ENCODE measurements at regions not wholly inside any gene's neighbourhood (a gene's known extent, or its start where the extent isn't known, plus 50 kb on each side); places are given as distances from the start of the nearest gene placed in this dataset.

DNA sequence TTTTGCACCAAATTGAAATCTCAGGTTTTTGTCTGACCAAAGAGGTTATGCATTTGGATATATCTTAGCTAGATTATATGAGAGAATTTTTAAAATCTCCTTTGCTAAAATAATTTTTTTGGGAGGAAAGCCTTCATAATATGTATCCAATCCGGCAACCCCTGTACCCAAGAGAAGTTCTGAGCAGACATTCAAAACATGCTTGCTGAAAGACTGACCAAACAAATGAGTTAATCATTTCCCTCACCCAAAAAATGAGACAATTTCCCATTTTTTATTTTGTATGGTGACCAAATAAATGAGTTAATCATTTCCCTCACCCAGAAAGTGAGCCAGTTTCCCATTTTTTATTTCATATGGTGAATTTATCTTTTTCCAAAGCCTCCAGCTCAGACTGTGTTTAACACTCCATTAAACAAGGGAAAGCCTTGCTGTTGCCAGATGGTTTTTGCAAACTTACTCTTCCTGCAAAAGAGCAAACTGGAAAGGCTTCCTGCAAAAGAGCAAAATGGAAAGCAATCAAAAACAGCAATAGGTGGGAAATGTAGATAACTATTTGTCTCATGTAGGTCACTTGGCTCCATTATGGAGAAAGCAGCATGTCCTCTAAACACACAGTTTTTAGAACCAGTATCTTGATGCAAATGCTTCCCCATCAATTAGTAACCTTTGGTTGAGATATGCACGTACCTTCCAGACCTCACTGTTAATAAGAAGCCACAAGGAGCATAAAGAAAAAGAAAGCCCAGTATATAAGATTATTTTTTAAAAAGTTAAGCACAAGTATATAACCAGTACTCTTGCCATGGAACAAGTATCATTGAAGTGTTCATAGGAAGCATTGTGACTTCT is 78.4 kb upstream of the OSTN start:
- H3K27me3 Mint-ChIP-seq (ENCODE audit: low read depth) = no peaks in the 10 kb centered on the region
- no peaks in the 10 kb centered on the region for H3K36me3 Mint-ChIP-seq (ENCODE audit: low read depth)
- peaks cover 9% of the 10 kb centered on the region for H3K4me1 Mint-ChIP-seq
- no peaks in the 10 kb centered on the region for H3K9me3 Mint-ChIP-seq
- TF ChIP-seq, protein P1, sequence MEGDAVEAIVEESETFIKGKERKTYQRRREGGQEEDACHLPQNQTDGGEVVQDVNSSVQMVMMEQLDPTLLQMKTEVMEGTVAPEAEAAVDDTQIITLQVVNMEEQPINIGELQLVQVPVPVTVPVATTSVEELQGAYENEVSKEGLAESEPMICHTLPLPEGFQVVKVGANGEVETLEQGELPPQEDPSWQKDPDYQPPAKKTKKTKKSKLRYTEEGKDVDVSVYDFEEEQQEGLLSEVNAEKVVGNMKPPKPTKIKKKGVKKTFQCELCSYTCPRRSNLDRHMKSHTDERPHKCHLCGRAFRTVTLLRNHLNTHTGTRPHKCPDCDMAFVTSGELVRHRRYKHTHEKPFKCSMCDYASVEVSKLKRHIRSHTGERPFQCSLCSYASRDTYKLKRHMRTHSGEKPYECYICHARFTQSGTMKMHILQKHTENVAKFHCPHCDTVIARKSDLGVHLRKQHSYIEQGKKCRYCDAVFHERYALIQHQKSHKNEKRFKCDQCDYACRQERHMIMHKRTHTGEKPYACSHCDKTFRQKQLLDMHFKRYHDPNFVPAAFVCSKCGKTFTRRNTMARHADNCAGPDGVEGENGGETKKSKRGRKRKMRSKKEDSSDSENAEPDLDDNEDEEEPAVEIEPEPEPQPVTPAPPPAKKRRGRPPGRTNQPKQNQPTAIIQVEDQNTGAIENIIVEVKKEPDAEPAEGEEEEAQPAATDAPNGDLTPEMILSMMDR (IDR thresholded peaks at IDR 0.05; ENCODE audit: unreplicated experiment in 3 of 3) = no peak
- H3K27ac Mint-ChIP-seq = peak overlapping the region; percentile 67 to 91 (median 84)
- H3K4me3 Mint-ChIP-seq = no peak overlapping the region

DNA sequence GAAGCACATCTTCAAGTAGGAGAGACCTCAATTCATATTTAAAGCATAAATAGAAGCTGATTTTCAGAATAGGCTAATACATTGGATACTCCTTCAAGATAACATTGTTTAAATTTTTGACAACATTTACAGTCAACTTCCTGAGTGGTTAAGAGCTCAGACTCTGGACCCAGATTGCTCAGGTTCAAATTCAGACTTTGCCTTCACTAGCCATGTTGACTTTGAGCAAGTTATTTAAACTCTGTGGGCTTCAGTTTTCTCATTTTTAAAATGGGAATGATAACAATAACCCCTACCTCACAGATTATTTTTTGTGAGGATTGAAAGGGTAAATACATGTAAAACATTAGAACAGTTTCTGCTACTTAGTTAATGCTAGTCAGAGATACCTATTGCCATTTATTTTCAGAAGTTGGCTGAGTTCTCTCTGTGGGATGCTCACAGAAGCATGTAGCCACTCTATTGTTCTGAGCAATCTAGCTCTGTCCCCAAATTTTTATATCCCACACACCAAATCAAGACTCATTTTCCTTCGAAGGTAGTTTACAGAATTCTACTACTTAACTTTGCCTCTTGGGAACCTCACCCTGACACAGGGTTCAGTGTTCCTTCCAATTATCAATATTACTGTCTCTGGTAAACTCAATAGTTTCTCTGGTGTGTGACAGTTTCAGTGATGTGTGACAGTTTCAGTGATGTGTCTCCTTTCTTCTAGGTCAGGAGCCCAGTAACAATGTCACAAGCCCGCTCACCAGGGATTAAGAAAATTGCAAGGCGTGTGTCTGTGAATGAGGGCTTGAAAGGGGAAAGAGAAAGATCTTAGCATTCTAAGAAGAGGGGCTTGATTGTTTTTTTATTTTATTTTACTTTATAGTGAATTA is 79.4 kb upstream of the OSTN start:
- TF ChIP-seq, protein P1 (IDR thresholded peaks at IDR 0.05; ENCODE audit: unreplicated experiment in 3 of 3) = no peak
- no peaks in the 10 kb centered on the region for H3K36me3 Mint-ChIP-seq (ENCODE audit: low read depth)
- H3K27me3 Mint-ChIP-seq (ENCODE audit: low read depth) = no peaks in the 10 kb centered on the region
- no peak overlapping the region for H3K4me3 Mint-ChIP-seq
- H3K27ac Mint-ChIP-seq = peak overlapping the region; percentile 67 to 91 (median 84)
- H3K9me3 Mint-ChIP-seq = no peaks in the 10 kb centered on the region
- peaks cover 9% of the 10 kb centered on the region for H3K4me1 Mint-ChIP-seq

- Mint-ChIP-seq H3K9me3 (no peaks in the 10 kb centered on the region), H3K36me3 (ENCODE audit: low read depth) (no peaks in the 10 kb centered on the region), H3K27ac (no peak overlapping the region), H3K4me3 (no peak overlapping the region), H3K27me3 (ENCODE audit: low read depth) (no peaks in the 10 kb centered on the region), H3K4me1 (no peaks in the 10 kb centered on the region)
- TF ChIP-seq, protein P1 (IDR thresholded peaks at IDR 0.05; ENCODE audit: unreplicated experiment in 3 of 3) = no peak
Measured at GRCh38 chr3:191111722-191112121, 87.3 kb upstream of the OSTN start.

DNA sequence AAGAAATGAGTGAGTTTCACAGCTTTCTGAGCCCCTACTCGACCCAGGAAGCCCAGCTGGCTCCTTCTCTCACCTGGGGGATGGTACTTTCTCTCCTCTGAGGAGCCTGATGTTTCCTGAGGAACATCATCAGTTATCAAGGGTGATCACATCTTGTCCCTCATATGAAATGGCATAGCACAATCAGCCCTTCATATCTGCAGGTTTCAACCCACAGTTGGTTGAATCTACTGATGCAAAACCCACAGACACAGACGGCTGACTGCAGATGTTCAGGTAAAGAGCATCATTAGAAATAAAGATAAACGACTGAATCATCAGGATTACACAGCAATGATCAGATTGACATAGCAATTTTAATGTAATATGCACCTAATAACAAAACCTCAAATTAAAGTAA is 93.6 kb upstream of the OSTN start:
- peak overlapping the region in 2 of 3 experiments; percentile 26 to 52 for H3K27ac Mint-ChIP-seq
- no peak overlapping the region for H3K4me3 Mint-ChIP-seq

GRCh38 chr3:191100516-191100915 is 98.5 kb upstream of the OSTN start:
- TF ChIP-seq, protein P1 (IDR thresholded peaks at IDR 0.05; ENCODE audit: unreplicated experiment in 3 of 3) = no peak
- Mint-ChIP-seq H3K4me3 (no peak overlapping the region), H3K4me1 (peaks cover 5% of the 10 kb centered on the region), H3K27ac (no peak overlapping the region), H3K27me3 (ENCODE audit: low read depth) (peaks cover 5% of the 10 kb centered on the region), H3K36me3 (ENCODE audit: low read depth) (no peaks in the 10 kb centered on the region), H3K9me3 (no peaks in the 10 kb centered on the region)

More for the DNA sequence above, 93.6 kb upstream of the OSTN start:
- TF ChIP-seq, protein P1 (IDR thresholded peaks at IDR 0.05; ENCODE audit: unreplicated experiment in 3 of 3) = no peak
- peaks cover 5% of the 10 kb centered on the region for H3K27me3 Mint-ChIP-seq (ENCODE audit: low read depth)
- H3K4me1 Mint-ChIP-seq = no peaks in the 10 kb centered on the region
- no peaks in the 10 kb centered on the region for H3K9me3 Mint-ChIP-seq
- H3K36me3 Mint-ChIP-seq (ENCODE audit: low read depth) = no peaks in the 10 kb centered on the region

All from nephron (organoid).